HCT116 (cell line): ENCODE measurements at regions not wholly inside any gene's neighbourhood (a gene's known extent, or its start where the extent isn't known, plus 50 kb on each side); places are given as distances from the start of the nearest gene placed in this dataset.

Experiments
- MAX ChIP-seq: IDR thresholded peaks from 2 replicates; pipeline ENCODE4 v1.6.1; 2012
- POLR2A ChIP-seq: IDR thresholded peaks from 2 replicates; pipeline ENCODE4 v1.7.0; 2011; ENCODE audit warnings: borderline replicate concordance; ENCODE audit not compliant: insufficient read depth, insufficient read length; ENCODE audit errors: extremely low read depth
- ZNF274 ChIP-seq: fragments of 200-500 bp; sonication (Bioruptor generic); IDR thresholded peaks from 2 replicates; pipeline ENCODE4 v1.6.1; 2014; ENCODE audit warnings: mild to moderate bottlenecking, low read depth, low read length, inconsistent platforms
- TF ChIP-seq, protein P1 (sequence below), 3 experiments: fragments of 200-600 bp in 1 of 3; sonication (generic) in 1 of 3; IDR thresholded peaks in 2 of 3; conservative IDR thresholded peaks in 1 of 3; 2 replicates each; pipeline ENCODE4 v1.5.1; 2012 to 2017; ENCODE audit warnings: low read depth in 2 of 3, low read length in 2 of 3, antibody characterized with exemption in 1 of 3, borderline replicate concordance in 1 of 3, control low read depth in 1 of 3, mild to moderate bottlenecking in 1 of 3, mixed read lengths in 1 of 3, mixed run types in 1 of 3, moderate library complexity in 1 of 3; ENCODE audit not compliant: insufficient read depth in 1 of 3

DNA sequence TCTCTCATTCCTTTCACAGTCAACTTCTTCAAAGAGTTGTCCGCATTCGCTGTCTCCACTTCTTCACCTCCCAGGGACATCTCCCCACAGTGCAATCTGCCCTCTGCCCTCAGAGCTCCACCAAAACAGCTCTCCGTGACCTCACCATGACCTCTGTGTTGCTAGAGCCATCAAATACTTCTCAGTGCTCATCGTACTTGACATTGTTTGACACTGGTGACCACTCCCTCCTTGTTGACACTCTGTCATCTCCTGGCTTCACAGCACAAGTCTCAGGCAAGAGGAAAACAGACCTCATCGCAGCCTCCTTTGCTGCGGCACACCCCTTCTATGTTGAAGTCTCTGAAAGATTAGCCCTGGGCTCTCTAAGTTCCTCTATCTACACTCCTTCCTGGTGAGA is 90.5 kb upstream of the CCDC160 start:
- TF ChIP-seq MAX (no peak), ZNF274 (no peak), POLR2A (no peak)
- TF ChIP-seq, protein P1, sequence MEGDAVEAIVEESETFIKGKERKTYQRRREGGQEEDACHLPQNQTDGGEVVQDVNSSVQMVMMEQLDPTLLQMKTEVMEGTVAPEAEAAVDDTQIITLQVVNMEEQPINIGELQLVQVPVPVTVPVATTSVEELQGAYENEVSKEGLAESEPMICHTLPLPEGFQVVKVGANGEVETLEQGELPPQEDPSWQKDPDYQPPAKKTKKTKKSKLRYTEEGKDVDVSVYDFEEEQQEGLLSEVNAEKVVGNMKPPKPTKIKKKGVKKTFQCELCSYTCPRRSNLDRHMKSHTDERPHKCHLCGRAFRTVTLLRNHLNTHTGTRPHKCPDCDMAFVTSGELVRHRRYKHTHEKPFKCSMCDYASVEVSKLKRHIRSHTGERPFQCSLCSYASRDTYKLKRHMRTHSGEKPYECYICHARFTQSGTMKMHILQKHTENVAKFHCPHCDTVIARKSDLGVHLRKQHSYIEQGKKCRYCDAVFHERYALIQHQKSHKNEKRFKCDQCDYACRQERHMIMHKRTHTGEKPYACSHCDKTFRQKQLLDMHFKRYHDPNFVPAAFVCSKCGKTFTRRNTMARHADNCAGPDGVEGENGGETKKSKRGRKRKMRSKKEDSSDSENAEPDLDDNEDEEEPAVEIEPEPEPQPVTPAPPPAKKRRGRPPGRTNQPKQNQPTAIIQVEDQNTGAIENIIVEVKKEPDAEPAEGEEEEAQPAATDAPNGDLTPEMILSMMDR (IDR thresholded peaks at IDR 0.05 in 2 of 3, conservative IDR thresholded peaks at IDR 0.05 in 1 of 3; ENCODE audit: borderline replicate concordance in 1 of 3, insufficient read depth in 1 of 3, low read depth in 2 of 3, low read length in 2 of 3), result no peak
